NAMALWA (cell line): ENCODE measurements at regions not wholly inside any gene's neighbourhood (a gene's known extent, or its start where the extent isn't known, plus 50 kb on each side); places are given as distances from the start of the nearest gene placed in this dataset.
"Not testable (repeated sequence)": the region's sequence is repeated elsewhere in the genome, so short reads cannot be mapped to it uniquely, and the experiment has no call there.

ENCODE experiments used
- DNase-seq: peaks from one replicate; pipeline ENCODE4 v3.0.0-alpha.2; 2015; ENCODE audit warnings: low spot score

DNA sequence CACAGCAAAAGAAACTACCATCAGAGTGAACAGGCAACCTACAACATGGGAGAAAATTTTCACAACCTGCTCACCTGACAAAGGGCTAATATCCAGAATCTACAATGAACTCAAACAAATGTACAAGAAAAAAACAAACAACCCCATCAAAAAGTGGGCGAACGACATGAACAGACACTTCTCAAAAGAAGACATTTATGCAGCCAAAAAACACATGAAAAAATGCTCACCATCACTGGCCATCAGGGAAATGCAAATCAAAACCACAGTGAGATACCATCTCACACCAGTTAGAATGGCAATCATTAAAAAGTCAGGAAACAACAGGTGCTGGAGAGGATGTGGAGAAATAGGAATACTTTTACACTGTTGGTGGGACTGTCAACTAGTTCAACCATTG, 207.8 kb downstream of the USP6NL start:
- DNase-seq = not testable (repeated sequence)

DNA sequence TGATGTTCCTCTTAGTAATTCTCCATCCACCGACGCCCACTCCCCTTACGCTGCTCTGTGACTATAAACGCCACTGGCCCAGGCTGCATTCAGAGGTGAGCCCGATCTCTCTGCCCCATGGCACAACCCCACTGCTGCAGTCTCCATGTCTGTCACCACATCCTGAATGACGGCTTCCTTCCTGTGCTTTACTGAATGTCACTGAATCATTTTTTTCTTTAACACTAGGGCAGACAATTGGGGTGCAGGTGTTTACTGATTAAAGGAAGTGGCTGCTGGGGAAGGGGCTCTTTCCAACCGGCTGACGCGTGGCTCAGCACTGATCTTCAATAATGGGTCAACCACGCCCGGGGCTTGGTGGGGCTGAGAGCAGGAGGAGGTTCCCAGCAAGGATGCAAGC, 208.3 kb downstream of the USP6NL start:
- DNase-seq = peak; percentile 14

DNA sequence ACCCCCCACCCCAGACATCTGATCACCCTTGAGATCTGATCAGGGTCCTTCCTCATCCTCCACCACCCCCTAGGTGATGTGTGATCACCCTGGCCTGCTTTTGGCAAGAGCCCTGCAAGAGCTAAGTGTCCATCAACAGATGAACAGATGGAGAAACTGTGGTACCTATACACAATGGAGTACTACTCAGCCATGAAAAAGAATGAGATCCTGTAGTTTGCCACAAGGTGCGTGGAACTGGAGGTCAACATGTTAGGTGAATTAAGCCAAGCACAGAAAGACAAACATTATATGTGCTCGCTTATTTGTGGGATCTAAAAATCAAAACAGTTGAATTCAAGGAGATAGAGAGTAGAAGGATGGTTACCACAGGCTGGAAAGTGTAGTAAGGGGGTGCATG, 209.1 kb downstream of the USP6NL start:
- no peak for DNase-seq

DNA sequence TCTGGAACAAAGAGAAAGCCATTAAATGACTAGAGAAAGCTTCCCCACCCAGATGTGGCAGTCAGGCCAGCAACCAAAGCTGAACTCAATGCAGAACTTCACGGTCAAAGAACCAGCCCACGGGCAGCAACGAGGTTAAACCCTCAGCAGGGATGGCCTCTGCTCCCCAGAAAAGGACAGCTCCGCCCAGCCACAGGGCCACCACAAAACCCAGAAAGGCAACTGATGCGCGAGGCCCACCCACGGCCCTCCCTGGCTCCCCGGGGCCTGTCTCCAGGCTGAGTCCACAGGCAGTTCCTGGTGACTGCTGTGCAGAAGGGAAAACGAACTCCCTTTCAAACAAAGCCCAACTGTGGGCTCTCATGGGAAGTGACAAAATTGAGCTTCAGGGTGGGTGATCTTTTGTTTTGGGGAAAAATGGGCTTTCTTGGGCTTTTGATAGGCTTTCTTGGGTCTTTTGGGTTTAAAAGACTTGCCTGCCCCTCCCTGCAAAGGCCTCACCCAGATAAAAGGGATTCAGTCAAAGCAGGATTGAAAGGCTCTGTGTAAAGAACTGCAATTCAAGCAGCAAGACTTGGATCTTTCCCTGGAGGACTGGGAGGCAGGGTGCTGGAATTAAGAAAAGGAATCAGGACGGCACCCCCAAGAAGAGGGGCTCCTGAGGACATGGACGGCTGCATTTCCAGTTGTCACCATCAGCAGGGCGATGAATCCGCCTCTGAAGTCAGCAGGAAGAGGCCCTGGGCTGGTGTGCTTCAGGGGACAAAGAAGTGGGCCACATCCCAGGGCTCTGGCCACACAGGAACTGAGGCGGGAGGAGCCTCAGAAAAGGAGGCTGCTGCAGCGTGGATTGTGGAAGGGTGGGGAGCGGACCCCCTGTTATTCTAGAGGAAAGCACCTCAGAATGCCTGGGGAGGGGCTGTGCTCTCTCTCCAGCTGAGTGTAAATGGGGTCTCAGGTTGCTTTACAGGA, 209.9 kb downstream of the USP6NL start:
- no peak for DNase-seq

DNA sequence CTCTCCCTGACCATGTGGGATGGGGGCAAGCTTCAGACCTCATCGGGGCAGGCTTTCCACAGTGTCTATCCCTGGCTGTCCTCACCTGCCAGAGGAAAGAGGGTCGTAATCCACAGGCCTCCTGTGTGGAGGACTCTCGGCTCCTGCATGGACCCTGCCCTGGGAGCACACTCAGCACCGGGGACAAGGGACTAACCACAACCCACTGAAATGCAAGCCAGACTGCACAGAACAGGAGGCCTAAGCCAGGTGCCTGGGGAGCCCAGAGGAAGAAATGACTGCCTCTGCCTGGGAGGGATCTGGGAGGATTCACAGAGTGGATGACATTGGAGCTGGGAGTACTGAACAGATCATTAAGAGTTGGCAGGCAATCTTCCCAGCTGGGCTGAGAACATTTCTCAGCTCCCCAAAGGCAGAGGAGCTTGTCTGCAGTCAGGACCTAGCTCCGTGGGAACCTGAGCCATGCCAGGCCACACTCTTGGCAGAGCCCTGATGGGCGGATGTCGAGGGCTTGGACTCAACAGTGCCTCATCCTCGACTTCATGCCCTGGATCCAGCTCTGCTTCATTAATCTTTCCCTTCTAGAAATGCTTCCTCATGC, 213.4 kb downstream of the USP6NL start:
- no peak for DNase-seq

DNA sequence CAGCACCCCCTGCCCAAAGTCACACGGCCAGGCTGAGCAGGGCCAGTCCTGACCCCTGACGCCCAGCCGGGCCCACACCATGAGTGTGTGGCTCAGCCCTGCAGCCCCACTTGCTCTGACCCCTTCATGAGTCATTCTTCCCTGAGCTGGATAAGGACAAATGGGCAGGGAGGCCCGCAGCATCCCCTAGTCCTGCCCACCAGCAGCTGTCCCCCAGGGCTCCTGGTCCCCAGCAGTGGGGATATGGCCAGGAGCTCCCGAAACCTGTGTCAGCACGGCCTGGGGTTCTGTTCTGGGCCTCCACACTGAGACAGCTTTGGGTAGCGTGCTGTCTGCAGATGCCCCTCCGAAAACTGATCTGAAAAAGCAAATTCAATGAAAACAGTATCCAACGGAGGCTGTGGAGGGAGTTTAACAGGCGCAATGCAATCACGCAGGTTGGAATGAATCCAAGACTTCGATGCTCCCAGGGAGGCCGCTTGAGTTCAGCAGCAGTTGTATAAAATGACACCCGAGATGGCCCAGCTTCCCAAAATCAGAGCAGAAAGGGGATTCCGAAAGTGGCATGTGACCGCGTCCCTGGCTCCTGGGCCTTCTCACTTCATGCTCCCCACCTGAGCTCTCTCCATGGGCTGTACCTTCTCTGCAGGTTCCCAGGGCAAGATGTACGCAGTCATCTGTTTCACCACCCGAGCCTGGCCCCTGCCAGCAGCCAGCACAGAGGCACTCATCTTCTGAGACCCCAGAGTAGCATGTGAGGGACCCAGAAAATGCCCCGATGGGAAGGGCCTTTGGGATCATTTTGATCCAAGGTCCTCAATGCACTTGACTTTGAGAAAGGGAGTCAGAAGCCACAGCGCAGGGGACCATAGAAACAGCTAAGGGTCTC, 214.1 kb downstream of the USP6NL start:
- no peak for DNase-seq

DNA sequence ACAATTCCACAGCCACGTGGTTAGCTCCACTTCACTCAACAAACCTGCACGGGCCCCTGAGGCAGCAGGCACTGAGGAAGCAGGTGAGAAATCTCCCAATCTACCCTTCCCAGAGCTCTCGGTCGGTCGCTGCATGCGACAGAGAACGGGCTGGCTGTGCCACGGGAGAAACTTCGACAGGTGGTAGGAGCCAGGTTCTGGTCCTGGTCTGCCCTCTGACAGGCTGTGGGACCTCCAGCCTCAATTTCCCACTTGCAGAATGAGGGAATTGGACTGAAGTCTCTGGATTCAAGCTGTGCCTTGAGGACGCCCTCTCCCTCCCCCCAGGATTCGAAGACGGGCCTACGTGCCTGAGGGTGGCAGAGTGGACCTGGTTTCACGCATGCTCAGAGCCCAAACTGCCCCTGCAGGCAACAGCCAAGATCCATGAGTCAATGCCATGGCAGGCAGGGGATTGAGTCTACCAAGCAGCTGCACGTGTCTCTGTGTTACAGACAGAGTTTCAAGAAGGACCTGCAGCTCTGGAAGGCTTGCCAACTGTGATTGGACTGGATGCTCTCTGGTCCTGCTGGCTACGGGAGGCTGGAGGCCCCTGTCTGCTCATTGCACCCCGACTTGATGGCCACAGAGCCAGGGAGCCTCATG, 215.0 kb downstream of the USP6NL start:
- DNase-seq = no peak

DNA sequence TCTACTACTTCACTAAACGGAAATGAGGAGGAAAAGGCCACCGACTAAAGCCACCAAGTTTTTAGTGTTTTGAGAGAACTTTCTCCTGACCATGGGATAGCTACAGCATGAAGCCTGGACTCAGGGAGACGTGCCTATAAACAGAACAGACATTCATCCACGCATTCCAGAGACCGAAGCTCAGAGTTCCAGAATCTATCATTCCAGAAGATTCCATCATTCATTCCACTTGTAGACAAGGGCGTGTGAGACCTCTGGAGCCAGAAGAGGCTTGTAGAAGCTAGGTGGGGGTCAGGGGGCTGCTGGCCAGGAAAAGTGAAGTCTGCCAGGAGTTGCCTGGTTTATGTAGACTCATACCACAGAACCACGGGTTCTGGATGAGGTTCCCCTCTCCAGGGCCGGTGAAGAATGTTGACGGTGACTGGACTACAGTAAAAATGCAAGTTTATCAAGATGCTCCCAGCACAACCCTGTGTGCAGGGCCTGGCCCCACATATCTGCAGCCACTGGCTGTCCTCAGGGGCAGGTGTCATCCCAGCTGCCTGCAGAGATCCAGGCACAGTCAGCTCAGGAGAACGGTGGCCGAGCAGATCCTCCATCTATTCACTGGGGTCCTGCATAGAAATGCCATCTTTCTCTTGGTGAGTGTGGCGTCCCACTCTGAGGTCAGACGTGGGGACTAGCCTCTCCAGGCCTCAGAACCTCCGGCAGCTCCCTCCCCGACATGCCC, 215.7 kb downstream of the USP6NL start:
- DNase-seq = no peak

DNA sequence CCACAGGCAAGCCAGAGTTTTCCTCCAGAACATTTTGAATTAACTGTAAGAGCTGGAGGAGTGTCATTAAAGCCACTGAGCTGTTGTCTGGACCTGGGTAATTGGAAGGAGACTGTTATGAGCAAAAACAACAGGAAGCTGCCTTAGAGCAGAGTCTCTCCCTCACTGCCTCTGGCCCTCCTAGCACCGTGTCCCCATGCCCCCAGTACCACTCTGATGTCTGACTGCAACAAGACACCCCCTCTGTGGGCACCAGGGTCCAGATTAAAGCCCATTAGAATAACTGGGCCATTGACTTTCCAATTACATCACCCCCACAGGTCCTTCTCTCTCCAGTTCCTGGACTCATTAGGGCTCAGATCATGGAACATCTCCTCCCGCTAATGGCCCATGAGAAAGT, 216.3 kb downstream of the USP6NL start:
- DNase-seq = no peak

DNA sequence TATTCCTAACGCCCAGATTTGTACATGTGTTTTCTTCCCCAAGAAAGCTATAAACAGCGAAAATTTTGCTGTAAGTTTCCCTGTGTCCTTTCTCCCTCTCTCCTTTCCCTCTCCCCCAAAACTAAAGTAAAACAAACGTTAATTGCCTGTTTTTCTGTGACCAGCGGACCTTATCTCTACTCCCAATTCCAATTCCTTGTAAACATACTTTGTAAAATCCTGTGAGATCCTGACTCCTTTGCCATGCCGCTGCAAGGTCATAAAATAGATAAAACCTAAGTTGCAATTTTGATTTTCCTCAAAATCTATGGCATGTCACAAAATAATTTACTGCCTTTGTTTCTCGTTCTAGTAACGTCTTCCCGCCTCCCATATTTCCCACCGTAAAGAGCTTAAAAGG, 217.6 kb downstream of the USP6NL start:
- DNase-seq = no peak

DNA sequence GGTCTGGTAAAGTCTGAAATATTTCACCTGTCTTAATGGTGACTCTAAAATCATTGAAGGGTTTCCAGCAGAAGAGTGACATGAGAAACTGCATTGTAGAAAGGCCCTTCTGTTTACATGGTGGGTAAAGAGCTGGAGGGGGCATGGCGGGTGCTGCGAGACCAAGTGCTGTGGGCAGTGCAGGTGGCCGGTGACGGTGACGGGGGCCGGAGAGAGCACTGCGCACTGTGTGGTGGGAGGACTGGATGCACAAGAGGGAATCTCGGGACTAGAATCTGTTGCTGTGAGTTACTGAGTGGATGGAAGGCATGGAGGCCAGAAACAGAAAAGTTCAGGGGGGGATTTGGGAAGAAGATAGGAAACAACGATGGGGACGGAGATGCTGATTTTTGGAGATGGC, 218.7 kb downstream of the USP6NL start:
- no peak for DNase-seq

DNA sequence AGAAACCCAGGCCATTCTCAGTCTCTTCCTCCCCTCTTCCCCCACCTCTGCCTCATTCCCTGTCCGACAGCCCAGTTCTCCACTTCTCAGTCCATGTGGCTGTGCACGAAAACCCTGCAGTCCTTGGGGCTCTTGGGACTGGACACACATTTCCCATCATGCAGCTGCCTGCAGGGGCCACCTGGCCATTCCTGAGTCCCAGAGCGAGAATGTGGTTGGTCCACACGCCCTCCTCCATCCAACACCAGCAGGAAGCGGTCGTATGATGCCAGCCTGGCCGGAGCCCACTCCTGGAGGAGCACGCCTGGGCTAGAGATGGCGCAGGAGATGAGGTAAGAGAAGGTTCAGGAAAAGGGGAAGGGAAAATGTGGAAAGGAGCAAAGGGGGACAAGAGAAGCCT, 222.5 kb downstream of the USP6NL start:
- DNase-seq = no peak

DNA sequence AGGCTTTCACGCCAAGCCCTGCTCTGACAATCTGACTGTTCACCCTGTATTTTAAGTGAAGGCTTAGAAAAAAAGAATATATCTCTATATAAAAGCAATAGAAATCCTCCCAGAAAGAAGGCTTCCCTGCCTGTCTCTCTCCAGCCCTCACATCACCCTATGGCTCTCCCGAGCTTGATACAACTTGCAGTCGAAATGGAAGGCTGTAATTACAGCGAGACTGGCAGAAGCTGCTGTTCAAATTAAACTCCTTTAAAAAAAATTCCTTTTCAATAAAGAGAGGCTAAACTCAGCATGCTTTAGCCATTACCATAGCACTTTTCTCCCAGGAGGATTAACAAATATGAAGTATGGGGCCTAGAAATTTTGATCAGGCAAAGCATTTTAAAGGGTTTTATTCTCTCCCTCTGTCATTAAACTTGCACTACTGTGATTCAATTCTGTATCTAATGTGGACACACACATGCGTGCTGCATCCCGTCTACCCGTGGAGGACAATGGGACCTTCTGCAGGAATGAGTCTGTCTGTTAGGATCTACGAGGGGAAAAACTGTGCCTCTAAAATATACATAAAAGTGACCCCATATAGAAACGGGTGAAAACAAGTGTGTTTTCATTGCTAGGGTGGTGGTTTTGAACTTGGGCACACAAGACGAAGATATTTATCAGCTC, 223.8 kb downstream of the USP6NL start:
- no peak for DNase-seq

DNA sequence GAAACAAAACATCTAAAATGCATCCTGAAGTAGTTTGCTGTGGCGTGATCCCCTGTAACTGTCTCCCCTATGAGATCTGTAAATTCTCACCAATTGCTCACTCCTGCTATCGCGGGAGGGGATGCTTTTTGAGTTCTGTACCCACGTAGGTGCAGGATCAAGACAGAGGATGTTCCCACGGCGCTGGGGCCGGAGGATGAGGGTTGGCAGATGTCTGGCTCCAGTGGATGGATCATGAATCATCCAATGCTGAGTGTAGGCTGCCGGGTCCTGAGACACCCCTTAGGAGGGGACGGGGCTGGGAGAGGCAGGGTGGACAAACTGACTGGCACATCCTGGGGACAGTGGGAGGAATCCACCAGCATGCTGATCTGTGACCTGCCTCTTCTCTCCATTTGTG, 224.4 kb downstream of the USP6NL start:
- no peak for DNase-seq
